Activated CD4-positive, alpha-beta T cell treated with anti-CD3 and anti-CD28 coated beads, Interleukin-2, amount 50 U/mL, for 48 hours (primary cell): ENCODE measurements at regions not wholly inside any gene's neighbourhood (a gene's known extent, or its start where the extent isn't known, plus 50 kb on each side); places are given as distances from the start of the nearest gene placed in this dataset.
A peak's percentile ranks its signal among the peaks of the same experiment; 100 is the strongest.
"Not testable (repeated sequence)": the region's sequence is repeated elsewhere in the genome, so short reads cannot be mapped to it uniquely, and the experiment has no call there.

ENCODE experiments used
- DNase-seq, 2 experiments: peaks; one replicate each; pipeline ENCODE4 v3.0.0-alpha.2; 2020

DNA sequence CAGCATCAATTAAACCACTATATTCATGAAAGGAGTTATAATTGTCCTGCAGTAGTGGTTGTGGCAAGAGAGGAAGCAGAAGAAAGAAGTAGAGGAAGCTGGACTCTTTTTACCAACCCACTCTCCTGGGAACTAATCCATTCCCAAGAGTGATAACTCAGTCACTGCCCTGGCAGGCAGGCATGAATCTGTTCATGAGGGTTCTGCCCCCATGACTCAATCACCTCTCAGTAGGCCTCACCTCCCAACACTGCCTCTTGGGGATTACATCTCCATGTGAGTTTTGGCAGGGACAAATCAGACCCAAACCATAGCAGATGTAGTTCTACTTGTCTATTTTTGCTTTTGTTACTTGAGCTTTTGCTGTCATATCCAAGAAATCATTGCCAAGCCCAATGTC lies 232.7 kb upstream of the MAP2 start:
- DNase-seq: no peak

DNA sequence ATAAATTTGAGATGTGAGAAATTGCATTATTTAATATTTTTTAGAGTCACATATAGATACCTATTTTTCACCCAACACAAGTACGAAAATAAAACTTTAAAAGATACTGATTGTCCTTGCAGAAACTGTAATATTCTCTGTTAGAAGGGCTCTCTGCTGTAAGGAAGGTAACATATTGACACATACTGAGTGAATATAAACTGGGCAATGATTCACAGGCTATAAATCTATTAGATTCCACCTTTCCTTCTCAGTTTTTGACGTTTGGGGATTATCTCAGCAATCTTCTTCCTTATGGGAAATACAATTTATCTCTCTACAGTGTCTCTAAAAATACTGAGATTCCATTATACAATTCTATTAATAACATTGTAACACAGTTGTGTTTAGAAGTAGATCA lies 229.1 kb upstream of the MAP2 start:
- no peak for DNase-seq

DNA sequence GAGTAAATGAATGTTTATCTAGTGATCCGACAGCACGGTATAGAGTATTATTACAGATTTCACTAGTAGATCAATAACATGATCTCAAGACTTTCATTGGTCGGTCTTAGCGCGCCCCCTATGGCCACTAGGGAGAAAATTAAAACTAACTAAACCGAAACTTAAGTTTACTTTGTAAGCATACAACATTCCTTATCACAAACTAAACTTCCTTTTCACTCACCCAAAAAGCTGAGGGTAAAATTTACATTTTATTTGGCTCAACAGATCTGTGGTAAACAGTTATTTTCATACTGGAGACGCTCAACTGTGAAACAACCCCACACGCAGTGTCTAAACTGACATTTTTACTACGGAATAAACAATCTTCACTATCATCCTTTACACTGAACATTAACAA lies 215.6 kb upstream of the MAP2 start:
- DNase-seq: peak; percentile 6 to 19

GRCh38 chr2:209209943-209210342 lies 213.9 kb upstream of the MAP2 start:
- no peak for DNase-seq

DNA sequence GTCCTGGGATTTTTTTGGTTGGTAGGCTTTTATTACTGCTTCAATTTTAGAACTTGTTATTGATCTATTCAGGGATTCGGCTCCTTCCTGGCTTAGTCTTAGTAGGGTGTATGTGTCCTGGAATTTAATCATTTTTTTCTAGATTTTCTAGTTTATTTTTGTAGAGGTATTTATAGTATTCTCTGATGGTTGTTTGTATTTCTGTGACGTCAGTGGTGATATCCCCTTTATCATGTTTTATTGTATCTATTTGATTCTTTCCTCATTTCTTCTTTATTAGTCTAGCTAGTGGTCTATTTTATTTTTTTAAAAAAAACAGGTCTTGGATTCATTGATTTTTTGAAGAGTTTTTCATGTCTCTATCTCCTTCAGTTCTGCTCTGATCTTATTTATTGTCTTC lies 193.3 kb upstream of the MAP2 start:
- DNase-seq: no peak

DNA sequence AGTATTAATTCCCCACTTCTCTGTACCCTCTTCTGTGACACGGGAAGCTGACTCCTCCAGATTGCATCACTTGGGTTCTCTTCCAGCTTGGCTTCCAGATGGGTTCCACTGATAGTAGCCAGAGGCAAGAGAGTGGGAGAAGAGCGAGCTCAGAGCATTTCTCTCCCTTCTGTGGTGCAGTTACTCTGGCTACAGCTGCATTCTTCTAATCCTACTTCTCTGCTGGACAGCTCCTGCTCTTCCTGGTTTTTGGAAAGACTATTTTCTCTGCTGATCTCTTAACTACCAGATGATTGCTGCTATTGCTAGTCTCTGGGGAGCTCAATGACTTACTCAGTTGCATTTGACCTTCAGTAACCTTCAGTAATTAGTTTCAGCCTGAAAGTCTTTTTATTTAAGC lies 187.5 kb upstream of the MAP2 start:
- DNase-seq: no peak

- DNase-seq: no peak
Measured at GRCh38 chr2:209238765-209239584, 184.9 kb upstream of the MAP2 start.

DNA sequence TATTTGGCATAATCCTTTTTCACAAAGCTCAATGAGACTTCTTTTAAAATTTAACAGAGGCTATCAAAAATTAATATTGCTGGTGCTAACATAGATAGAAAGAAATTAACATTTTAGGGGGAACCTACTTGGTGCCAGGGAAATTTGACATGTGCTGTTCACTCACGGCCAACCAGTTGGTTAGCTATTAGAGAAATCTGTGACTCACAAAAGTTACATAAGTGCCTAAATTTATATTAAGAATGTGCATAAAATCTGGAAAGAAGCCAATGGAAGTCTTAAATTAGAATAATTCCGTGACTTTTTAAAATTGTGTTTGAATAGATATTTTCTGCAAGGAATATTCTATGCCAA lies 184.3 kb upstream of the MAP2 start:
- DNase-seq: no peak

GRCh38 chr2:209240204-209240603 lies 183.6 kb upstream of the MAP2 start:
- no peak for DNase-seq

GRCh38 chr2:209253544-209253943 lies 170.3 kb upstream of the MAP2 start:
- DNase-seq: no peak

GRCh38 chr2:209259767-209260166 lies 164.1 kb upstream of the MAP2 start:
- DNase-seq: no peak

DNA sequence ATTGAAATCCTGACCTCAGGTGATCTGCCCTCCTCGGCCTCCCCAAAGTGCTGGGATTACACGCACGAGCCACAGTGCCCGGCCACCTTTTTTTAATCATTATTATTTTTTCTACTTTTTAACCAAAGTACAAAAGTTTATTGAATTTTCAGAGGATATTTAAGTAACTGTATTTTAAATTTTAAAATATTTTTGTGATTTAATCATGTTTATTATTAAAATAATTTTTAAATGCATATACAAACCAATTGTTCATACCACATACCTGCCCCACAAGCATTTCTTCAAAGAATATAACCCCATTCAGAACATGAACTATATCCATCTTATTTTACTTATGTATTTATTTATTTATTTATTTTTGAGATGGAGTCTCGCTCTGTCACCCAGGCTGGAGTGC lies 163.6 kb upstream of the MAP2 start:
- no peak for DNase-seq

DNA sequence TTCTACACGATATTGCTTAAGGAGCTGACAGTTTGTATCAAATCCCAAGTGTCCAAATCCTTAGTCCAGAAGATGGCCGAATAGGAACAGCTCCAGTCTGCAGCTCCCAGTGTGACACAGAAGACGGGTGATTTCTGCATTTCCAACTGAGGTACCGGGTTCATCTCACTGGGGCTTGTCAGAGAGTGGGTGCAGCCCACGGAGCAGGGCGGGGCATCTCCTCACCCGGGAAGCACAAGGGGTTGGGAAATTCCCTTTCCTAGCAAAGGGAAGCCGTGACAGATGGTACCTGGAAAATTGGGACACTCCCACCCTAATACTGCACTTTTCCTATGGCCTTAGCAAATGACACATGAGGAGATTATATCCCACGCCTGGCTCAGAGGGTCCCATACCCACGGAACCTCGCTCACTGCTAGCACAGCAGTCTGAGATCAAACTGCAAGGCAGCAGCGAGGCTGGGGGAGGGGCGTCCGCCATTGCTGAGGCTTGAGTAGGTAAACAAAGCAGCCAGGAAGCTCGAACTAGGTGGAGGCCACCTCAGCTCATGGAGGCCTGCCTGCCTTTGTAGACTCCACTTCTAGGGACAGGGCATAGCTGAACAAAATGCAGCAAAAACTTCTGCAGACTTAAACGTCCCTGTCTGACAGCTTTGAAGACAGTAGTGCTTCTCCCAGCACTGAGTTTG lies 162.3 kb upstream of the MAP2 start:
- DNase-seq: not testable (repeated sequence)

DNA sequence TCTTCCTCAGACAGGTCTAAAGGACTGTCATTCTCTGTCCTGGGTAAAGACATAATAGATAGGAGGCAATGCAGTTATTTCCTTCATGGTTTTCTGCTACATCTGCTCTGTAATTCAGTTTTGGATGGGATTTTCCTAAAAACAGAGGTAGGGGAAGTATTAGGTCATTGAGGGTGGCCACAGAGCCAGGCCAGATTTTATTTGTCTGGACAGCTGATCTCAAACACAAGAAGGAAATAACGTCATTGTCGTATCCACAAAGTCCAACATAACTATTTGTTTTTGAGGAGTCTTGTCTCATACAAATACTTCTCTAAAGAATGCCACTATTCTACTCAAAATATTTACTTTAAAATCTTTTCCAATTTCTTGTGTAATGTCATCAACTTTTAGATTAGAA lies 154.8 kb upstream of the MAP2 start:
- DNase-seq: no peak

GRCh38 chr2:209276000-209276399 lies 147.8 kb upstream of the MAP2 start:
- DNase-seq: no peak

GRCh38 chr2:209277444-209277843 lies 146.4 kb upstream of the MAP2 start:
- no peak for DNase-seq

DNA sequence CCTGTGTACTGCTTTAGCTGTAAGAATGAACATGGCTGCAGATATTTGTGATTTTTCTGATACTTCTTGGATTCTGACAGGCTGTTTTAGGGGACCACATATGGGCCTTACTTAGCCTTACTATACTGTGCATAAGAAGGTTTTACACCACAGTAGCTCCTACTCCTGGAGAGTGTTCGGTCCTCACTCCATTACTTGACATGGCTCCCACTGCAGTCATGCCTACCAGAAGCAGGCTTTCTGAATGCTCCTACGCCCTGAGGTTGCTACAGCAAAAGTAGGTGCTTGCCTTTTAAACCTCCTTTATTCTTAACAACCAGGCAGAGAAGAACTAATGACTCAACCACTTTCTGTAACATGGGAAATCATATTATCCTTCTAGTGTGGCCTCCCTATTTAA lies 125.2 kb upstream of the MAP2 start:
- no peak for DNase-seq

- not testable (repeated sequence) for DNase-seq
Measured at GRCh38 chr2:209299478-209299877, 124.4 kb upstream of the MAP2 start.

GRCh38 chr2:209300766-209301165 lies 123.1 kb upstream of the MAP2 start:
- DNase-seq: not testable (repeated sequence)

DNA sequence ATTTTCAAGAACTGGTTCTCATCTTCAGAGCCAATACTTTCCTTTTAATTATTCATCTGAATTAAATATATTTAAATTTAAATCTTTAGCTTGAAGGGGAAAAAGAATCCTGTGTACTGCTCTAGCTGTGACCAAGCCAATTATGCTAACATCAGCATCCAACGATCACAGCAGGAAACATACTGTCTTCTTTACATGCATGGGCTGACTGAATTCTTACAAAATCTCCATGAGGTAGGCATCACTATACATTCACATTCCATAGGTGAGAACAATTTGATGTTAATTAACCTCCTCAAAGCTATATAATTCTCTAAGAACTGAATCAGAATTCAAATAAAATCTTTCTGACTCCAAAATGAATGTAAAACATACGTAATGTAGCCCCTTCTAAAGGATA lies 118.8 kb upstream of the MAP2 start:
- DNase-seq: no peak

DNA sequence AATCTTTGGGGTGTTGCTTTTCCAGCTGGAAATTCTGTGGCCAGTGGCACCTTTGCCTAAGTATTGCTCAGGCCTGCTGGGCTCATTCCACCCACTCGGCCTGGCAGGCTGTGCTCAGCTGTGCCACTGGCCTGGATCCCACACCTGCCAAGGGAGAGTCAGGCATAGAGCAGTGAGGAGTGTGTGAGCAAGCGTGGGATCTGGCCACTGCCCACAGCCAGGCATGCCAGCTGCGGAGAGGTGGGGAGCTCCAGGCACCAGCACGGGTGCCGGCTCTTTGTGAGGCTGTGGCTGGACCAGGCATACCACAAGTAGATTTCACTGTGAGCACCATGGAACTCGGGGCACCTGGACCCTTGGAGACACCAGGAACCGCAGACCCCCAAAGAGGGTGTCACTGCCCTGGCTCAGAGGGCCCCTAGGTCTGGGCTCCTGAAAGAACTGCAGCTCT lies 118.1 kb upstream of the MAP2 start:
- no peak for DNase-seq

DNA sequence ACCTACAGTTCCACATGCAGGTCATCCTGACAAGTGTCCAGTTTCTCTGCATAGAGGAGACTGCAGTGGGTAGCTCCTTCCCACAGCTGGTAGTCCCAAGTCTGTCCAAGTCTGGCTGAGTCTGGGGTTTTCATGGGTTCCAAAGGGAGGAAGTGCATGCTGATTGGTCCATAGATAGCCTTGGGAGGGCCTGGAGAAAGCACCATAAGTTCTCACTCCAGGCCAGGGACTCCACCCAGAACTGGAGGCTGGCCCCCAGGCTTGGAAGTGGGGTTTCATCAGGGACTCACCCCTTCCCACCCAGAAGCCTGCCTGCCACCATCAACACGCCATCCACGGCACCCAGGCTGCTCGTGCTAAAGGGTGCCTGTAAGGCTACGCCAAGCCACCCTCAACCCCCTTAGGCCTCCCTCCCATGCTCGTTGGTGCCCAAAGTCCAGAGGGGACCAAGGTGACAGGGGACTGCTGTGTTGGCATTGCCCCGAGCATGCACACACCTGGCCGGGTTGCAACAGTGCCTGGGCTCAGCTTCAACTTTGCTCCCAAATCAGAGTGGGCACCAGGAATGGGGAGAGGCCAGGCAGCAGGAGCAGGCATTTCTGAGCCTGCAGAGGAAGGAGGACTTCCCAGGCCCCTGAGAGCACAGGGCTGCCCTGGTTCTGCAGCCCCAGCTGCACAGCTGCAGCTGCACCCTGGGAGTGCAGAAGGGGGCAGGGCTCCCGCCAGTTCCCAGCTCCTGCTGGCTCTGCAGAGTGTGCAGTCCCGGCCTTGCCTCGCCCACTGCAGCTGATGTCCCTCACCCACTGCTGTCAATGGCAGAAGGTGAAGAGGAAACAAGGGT lies 116.5 kb upstream of the MAP2 start:
- no peak for DNase-seq

GRCh38 chr2:209308415-209308814 lies 115.4 kb upstream of the MAP2 start:
- no peak for DNase-seq

DNA sequence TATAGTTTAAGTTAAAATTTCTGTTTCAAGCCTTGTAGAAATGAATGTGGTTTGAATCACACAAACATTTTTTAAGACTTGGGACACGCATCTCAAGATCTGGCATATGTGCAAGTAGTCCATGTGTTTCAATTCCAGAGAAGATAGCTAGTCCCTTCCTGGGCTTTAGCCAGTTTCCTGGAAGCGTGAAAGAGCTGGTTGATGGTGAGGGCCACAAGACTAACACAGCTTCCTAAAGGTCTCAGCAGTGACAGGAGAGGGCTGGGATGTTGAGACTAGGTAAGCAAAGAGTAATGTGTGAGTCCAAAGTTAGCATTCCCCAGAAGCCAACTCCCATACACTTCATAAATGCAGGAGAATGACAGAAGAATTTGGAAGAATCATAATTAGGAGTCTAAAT lies 111.9 kb upstream of the MAP2 start:
- no peak for DNase-seq
